ENCODE measurements at regions not wholly inside any gene's neighbourhood (a gene's known extent, or its start where the extent isn't known, plus 50 kb on each side); places are given as distances from the start of the nearest gene placed in this dataset.
A peak's percentile ranks its signal among the peaks of the same experiment; 100 is the strongest.
"Not testable (repeated sequence)": the region's sequence is repeated elsewhere in the genome, so short reads cannot be mapped to it uniquely, and the experiment has no call there.

- in situ Hi-C loops (cut with HindIII; ENCODE audit: low pct_unique_long_range_greater_than_20kb, low sequenced_read_pairs); DNase-seq (ENCODE audit: low read depth, low spot score): not testable (repeated sequence)
Observed at GRCh38 chr6:144922771-144923490, 637.8 kb downstream of the UTRN start.

DNA sequence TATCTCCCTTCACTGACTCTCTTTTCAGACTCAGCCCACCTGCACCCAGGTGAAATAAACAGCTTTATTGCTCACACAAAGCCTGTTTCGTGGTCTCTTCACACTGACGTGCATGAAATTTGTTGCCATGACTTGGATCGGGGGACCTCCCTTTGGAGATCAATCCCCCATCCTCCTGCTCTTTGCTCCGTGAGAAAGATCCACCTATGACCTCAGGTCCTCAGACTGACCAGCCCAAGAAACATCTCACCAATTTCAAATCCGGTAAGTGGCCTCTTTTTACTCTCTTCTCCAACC is 638.3 kb downstream of the UTRN start:
- DNase-seq (ENCODE audit: low read depth, low spot score); in situ Hi-C loops (cut with HindIII; ENCODE audit: low pct_unique_long_range_greater_than_20kb, low sequenced_read_pairs): not testable (repeated sequence)

DNA sequence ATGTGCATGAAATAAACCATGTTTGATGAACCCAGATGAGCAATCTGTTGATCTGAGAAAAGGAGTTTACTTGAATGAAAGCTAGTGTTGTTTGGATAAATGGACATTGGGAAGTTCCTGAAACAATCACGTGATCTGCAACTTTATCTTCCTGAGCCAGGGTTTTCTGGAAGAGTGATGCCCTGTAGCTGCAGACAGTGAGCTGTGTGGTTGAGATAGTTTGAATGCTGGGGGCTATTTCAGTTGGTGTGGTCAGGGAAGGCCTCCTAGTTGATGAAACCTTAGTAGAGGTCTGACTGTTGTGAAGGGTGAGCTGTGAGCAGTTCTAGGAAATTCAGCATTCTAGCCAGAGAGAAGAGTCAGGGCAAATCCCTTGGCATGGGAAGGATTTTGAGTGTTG is 643.7 kb downstream of the UTRN start:
- DNase-seq (ENCODE audit: low read depth, low spot score), result no peak
- in situ Hi-C loops (cut with HindIII; ENCODE audit: low pct_unique_long_range_greater_than_20kb, low sequenced_read_pairs), result no loop called here

DNA sequence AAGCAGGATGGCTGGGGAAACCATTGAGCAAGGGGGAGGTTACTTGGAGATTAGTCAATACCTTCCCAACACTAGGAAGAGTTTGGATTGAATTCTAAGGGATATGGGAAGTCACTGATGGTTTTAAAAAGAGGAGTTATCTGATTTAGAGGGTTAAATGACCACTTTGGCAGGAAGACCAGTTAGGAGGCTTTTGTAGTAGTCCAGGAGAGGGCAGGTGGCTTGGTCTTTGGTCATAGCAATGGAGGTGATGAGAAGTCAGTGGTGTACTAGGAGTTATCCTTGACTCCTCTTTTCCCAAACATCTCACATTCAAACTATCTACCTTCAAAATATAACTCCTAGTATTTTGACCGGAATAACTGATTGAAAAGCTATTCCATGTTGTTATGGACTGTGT is 644.1 kb downstream of the UTRN start:
- DNase-seq (ENCODE audit: low read depth, low spot score), result no peak
- in situ Hi-C loops (cut with HindIII; ENCODE audit: low pct_unique_long_range_greater_than_20kb, low sequenced_read_pairs), result no loop called here

DNA sequence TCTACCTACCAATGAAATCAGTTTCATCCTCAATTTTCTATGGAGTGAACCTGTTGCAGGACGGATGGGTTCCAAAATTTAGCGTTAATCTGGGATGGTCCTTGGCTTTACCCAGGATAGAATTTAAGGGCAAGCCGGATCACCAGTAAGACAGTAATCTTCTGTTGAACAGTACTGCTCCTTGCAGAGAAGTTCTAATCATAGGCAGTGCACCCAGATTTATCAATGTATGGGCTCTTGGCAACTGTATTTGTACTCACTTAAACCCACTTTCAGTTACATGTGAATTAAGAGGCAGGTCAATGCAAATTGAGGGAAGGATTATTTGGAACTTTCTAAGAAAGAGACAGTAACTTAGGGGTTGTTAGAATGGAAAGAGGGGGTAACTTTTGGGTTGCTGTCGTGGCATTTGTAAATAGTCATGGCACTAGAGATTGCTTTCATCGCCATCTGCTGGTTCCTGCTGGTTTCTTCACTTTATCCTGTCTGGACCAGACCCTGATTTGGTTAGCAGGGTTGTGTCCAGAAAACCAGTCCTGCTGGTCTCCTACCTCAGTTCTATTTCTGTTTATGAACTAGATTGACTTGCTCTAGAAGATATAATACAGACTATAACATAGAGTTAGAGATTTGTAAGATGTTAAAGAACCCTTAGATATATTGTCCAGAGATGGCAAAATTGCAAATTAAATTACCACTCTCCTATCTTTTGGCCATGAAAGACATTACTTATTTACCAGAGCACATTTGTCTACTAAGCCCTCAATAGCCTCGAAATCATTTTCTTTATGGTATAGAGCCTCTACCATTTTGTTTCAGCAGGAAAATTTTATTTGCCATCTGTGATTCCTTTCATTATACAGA is 646.3 kb downstream of the UTRN start:
- peak; percentile 64 for DNase-seq (ENCODE audit: low read depth, low spot score)
- in situ Hi-C loops (cut with HindIII; ENCODE audit: low pct_unique_long_range_greater_than_20kb, low sequenced_read_pairs), result no loop called here

DNA sequence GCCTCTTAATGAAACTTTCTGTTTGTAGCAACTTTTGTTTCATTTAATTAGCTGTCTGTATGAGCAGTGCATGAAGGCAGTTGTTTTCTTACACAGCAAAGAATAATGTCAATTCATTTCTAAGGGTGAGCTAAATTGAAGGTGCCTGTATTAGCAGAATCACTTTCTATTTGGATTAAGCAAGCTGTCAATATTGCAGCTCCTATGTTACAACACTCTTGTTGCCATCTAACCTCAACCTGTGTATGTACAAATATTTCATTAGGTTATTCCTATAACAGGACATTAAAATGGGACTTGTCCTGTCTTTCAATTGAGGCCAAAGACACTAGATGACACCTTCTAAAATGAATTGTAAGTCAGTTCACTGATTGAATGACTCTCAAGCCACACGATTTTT is 647.5 kb downstream of the UTRN start:
- DNase-seq (ENCODE audit: low read depth, low spot score), result no peak
- in situ Hi-C loops (cut with HindIII; ENCODE audit: low pct_unique_long_range_greater_than_20kb, low sequenced_read_pairs), result no loop called here

GRCh38 chr6:144935181-144935580 is 650.0 kb downstream of the UTRN start:
- no peak for DNase-seq (ENCODE audit: low read depth, low spot score)
- in situ Hi-C loops (cut with HindIII; ENCODE audit: low pct_unique_long_range_greater_than_20kb, low sequenced_read_pairs), result no loop called here

DNA sequence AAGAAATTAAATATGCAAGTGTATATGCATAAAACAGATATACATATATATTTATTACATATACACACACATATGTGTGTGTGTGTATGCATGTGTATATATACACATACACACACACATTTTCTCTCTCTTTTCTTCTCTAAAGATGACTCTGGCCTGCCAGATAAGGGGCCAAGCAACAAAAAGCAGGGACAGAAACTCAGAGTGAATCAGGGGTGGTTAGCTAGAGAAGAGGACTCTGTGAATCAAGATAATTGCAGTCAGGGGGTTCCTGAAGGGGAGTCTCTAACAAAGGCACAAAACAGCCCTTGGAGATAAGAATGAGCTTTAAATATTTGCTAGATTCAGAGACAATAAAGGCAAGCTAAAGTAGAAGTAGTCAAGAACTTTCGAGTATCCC is 650.5 kb downstream of the UTRN start:
- DNase-seq (ENCODE audit: low read depth, low spot score), result no peak
- in situ Hi-C loops (cut with HindIII; ENCODE audit: low pct_unique_long_range_greater_than_20kb, low sequenced_read_pairs), result no loop called here

DNA sequence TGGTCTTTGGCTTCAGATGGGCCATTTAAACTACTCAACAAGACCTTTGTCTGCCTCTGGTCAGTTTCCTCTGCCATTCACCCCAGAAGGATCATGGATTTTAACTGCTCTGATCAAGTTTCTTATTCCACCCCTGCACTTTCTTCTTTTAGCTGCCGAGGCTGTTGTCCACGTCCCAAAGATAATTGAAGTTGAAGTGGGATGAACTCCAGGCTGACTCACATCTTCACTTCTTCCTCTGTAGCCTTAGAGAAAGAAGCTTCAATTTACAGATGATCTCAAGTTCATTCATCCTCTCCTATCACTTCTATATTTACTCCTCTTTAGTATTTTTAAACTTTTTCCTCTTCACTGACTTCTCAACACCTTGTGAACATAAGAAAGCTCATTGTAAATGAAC is 651.6 kb downstream of the UTRN start:
- in situ Hi-C loops (cut with HindIII; ENCODE audit: low pct_unique_long_range_greater_than_20kb, low sequenced_read_pairs), result no loop called here
- DNase-seq (ENCODE audit: low read depth, low spot score), result no peak

GRCh38 chr6:144939921-144940320 is 654.8 kb downstream of the UTRN start:
- no peak for DNase-seq (ENCODE audit: low read depth, low spot score)
- in situ Hi-C loops (cut with HindIII; ENCODE audit: low pct_unique_long_range_greater_than_20kb, low sequenced_read_pairs), result no loop called here

- in situ Hi-C loops (cut with HindIII; ENCODE audit: low pct_unique_long_range_greater_than_20kb, low sequenced_read_pairs), result no loop called here
- DNase-seq (ENCODE audit: low read depth, low spot score), result no peak
Observed at GRCh38 chr6:144944106-144944505, 659.0 kb downstream of the UTRN start.

GRCh38 chr6:144947398-144947976 is 662.4 kb downstream of the UTRN start:
- in situ Hi-C loops (cut with HindIII; ENCODE audit: low pct_unique_long_range_greater_than_20kb, low sequenced_read_pairs), result no loop called here
- no peak for DNase-seq (ENCODE audit: low read depth, low spot score)

DNA sequence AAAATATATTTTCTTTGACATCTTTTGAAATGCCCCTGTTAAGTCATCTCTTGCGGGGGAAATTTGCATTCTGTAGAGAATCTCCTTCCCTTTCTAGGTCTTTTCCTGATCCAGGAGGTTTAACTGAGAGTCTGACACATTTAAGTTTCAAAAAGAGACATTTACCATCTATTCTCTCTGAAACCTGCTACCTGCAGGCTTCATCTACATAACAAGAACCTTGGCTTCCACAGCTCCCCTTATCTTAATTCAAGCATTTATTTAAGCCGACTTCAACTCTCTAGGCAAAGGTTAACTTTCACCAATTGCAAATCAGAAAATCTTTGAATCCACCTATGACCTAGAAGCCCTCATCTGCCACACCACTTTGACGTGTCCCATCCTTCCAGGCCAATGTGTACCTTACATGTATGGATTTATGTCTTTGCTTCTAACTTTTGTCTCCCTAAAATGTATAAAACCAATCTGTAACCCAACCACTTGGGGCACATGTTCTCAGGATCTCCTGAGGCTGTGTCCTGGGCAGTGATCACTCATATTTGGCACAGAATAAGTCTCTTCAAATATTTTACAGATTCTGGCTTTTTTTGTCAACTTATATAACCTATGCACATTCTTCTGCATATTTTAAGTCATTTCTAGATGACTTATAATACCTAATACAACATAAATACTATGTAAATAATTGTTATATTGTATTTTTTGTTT is 666.7 kb downstream of the UTRN start:
- DNase-seq (ENCODE audit: low read depth, low spot score), result no peak
- in situ Hi-C loops (cut with HindIII; ENCODE audit: low pct_unique_long_range_greater_than_20kb, low sequenced_read_pairs), result no loop called here

DNA sequence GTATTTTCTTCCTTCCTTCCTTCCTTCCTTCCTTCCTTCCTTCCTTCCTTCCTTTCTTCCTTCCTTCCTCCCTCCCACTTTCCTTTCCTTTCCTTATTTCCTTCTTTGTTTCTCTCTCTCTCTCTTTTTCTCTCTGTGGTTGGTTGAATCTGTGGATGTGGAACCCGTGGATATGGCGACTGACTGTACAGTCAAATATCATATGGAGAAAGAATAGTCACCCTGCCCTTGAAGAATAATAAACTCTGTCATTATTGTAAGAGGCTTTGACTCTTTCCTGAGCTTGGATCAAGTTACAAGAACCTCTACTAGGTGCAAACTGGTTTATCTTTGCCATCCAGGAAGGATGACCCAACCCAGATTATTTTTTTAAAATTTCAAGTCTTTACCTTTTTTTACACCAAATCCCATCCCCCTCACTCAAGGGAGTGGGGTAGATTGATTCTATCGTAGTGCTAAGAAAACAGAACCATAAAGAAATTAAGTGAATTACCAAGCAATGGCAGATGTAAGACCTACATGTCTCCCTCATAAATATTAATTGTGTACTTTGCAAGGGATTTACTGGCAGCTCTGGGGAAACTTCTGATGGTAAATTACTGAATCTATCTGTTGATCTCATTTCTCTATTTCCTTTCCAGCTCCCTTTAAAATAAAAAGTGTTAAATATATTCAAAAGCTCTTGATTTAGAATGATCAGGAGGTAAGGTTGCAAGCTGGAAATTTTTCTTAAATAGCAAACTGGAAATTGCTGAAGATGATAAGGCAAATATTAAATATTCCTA is 667.5 kb downstream of the UTRN start:
- in situ Hi-C loops (cut with HindIII; ENCODE audit: low pct_unique_long_range_greater_than_20kb, low sequenced_read_pairs), result no loop called here
- DNase-seq (ENCODE audit: low read depth, low spot score), result no peak

- in situ Hi-C loops (cut with HindIII; ENCODE audit: low pct_unique_long_range_greater_than_20kb, low sequenced_read_pairs), result no loop called here
- no peak for DNase-seq (ENCODE audit: low read depth, low spot score)
Observed at GRCh38 chr6:144953552-144954240, 668.6 kb downstream of the UTRN start.

DNA sequence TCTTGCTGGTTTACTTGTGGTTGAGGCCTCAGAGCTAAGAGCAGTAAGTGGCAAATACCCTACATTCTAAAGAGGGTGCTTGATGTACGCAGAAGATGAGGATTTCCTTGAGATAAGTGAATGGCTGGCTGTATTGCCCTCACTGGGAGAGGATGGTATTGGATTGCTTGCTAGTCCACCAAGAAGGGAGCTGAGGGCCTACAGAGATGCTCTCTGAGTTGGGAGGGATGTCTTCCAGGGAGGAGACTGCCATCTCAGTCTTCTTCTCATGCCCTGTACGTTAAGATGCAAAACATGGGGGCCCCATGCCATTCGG is 669.1 kb downstream of the UTRN start:
- DNase-seq (ENCODE audit: low read depth, low spot score), result no peak
- in situ Hi-C loops (cut with HindIII; ENCODE audit: low pct_unique_long_range_greater_than_20kb, low sequenced_read_pairs), result no loop called here

- in situ Hi-C loops (cut with HindIII; ENCODE audit: low pct_unique_long_range_greater_than_20kb, low sequenced_read_pairs), result no loop called here
- DNase-seq (ENCODE audit: low read depth, low spot score), result no peak
Observed at GRCh38 chr6:144955392-144955791, 670.3 kb downstream of the UTRN start.
